GM18498 (cell line): ENCODE measurements at regions not wholly inside any gene's neighbourhood (a gene's known extent, or its start where the extent isn't known, plus 50 kb on each side); places are given as distances from the start of the nearest gene placed in this dataset.
"Not testable (repeated sequence)": the region's sequence is repeated elsewhere in the genome, so short reads cannot be mapped to it uniquely, and the experiment has no call there.

Experiments
- ATAC-seq: cut with Tn5 transposase; IDR thresholded peaks from one replicate; pipeline ENCODE4 v1.9.1; 2021; ENCODE audit warnings: mild to moderate bottlenecking, moderate library complexity; ENCODE audit not compliant: unreplicated experiment

DNA sequence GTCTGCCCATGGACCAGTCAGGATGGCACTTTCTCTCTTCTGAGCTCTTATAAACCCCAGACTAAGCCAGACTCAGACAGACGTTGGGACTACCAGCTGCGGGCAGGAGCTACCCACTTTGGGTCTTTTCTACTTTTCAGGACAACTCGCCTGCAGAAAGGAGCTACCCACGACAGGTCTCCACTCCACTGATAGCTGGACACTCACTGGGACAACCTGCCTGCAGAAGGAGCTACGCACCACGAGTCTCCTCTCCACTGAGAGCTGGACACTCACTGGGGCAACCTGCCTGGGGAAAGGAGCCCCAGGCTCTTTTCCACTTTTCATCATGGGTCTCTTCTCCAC lies 1440.2 kb upstream of the ACO1 start:
- ATAC-seq, result no peak

DNA sequence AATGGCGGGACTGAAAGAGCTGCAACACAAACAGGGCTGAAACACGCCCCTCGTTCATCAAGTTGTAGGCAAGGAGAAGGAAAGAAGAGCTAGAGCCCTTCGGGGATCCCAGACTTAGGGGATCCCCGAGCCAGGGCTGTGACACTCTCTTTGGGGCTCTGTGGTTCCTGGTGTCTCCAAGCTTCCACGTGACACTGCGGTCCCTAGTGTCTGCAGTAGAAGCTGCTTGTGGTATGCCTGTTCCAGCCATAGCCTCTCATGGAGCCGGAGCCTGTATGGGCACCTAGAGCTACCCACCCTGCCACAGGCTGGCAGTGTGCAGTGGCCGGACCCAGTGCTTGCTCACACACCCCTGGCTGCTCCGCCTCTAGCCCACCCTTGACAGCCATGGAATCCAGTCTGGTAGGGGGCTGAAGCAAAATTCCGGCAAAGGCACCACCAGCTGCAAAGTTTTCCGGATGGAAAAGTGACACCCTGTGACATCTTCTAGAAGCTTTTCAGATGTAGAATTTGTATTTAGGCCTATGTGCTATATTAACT lies 1439.6 kb upstream of the ACO1 start:
- ATAC-seq, result no peak

DNA sequence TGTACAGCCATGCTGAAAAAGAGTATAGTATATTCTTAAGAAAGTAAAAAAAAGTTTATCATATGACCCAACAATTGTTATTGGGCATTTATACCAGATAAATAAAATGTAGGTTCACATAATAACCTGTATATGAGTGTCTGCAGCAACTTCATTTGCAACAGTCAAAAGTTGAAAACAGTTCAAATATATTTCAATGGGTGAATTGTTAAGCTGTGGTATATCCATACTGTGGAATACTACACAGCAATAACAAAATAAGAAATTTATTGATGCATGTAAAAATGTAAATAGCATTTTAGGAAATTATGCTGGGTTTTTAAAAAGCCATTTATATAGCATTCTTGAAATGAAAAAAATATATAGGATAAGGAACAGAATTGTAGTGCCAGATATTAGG lies 1420.1 kb upstream of the ACO1 start:
- ATAC-seq, result no peak

DNA sequence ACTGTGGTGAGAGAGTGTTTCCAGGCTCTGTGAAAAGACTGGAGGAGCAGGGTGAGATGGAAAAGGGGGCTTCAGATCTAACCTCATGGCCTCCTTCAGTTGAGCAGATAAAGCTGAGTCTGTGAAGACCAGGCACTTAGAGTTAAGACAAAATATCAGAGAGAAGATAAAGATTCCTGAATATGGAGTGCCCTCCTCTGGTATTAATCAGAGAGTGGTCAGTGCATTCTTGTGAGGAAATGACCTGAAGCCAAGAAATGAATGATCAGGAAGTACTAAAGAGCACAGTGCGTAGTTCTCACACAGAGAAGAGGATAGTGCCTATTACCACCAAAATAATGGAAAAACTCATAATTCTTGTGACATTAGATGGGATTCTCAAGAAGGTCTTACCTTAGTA lies 1417.0 kb upstream of the ACO1 start:
- ATAC-seq, result no peak

DNA sequence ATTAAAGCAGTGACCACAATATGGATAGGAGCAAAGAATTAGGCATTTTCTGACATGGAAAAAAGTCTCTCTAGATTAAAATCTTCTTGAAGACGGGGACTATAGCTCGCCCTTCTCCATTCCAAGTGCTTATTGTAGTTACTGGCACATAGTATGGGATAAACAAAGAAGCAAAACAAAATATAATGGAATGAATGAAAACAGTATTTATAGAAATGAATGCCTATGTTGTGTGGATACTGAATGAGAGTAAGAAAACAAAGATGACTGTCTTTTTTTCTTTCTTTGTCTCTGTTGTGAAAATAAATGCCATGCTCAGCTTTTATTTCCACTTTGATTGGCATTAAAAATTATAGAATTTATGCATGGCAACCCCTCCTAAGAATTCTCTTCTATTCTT lies 1414.3 kb upstream of the ACO1 start:
- no peak for ATAC-seq

DNA sequence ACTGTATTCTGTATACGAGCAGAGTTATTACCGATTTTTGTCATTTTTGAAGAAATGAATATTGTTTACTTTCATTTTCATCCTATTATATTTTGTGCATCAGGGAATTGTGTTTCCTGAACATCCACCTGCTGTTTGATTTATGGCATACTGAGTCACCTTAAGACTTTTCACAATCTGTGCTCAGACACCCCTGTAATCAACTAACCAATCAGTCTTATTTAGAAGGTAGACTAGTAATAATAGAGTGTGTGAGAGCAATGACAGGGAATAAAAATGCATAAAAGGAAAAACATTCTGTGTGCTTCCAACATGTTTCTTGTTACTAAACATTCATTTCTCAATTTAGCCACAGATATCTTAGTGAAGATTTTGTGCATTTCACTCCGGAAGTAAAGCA lies 1413.6 kb upstream of the ACO1 start:
- no peak for ATAC-seq

DNA sequence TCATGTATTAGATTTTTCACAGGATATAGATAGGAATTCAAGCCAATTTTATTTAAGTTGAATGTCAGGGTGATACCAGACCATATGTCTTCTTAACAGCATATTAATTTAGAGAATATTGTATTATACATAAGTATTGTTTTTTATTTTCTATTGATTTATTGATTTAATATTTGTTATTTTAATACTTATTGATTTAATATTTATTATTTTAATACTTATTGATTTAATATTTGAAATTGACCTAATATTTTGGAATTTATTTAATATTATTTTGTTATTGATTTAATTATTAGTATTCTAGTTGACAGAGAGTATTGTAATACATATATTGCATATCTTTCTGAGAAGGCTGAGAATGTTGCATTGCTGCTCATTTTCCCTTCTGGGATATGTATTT lies 1411.8 kb upstream of the ACO1 start:
- no peak for ATAC-seq

DNA sequence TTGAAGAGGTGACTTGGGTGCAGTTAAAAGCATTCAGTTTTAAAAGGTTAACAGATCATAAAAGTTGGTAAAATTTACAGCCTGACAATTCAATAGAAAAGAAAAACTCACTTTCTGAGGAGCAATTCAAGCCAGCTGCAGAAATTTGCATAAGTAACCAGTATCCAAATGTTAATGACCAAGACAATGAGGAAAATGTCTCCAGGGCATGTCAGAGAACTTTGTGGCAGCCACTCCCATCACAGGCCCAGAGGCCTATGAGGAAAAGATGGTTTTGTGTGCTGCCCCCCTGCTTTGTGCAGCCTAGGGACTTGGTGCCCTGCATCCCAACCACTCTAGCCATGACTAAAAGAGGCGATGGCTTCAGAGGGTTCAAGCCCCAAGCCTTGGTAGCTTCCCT lies 1406.5 kb upstream of the ACO1 start:
- ATAC-seq, result no peak

DNA sequence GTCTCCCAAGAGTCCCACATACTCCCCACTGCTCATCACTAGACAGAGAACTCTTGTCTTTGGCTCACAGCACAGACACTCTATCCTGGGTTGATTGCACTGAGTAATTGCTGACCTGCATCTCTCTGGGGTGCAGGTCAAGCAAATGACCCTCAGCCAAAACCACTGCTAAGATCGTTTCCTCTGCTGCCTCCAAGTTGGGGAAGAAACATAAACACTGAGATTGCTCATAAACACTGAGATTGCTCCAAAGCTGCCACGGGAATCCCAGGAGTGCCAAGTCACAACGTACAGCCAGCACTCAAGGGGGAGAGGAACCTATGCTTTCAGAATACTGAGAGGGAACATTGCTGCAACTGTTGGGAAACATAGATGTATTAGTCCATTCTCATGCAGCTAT lies 1402.1 kb upstream of the ACO1 start:
- no peak for ATAC-seq

DNA sequence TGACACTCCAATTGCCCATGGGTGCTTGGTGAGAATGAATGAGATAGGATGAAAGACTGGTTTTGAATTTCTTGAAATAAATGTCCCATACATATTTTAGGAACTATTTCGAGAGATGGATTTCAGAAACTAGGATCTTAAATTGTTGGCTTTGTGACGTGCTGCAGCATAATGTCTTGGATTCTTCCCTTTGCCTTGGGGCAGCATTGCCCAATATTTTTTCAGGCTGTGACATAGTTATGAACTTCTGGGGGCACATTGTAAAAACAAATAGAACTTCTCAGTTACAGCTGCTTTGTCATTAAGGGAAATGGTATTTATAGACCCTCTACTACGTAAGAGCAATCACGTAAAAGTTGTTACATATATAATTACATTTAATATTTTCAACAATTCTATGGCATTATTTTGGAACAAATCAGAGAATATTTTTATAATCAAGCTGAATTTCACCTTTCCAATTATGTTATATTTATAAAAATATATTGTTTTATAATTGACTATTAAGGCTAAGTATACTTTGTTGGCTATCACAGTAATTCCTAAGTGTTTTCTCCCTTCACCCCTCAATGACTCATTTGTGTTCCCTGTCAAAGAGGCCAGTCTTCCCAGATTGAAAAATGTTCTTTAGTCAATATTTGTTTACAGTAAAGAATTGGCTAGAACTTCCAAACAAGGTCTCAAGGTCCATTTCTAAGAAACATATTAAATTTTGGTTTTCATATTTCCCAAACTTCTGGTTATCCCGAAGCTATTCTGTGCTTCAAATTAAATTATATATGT lies 1388.3 kb upstream of the ACO1 start:
- no peak for ATAC-seq

DNA sequence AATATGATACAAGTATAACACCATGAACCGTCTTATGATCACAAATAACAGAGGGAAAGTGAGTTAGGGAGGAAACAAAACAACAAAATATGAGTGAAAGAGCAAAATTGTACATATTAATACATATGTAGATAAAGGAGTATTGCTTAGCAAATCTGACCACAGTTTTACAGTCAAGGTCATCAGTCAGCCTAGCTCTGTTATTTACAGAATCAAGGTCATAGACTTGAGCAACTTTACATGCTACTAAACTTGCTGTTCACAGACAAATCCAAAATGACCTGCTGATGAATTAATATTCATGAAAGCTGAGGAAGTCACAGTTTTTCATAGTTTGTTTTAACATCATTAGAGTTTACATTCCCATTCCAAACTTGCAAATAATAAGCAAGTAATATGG lies 1387.7 kb upstream of the ACO1 start:
- no peak for ATAC-seq

DNA sequence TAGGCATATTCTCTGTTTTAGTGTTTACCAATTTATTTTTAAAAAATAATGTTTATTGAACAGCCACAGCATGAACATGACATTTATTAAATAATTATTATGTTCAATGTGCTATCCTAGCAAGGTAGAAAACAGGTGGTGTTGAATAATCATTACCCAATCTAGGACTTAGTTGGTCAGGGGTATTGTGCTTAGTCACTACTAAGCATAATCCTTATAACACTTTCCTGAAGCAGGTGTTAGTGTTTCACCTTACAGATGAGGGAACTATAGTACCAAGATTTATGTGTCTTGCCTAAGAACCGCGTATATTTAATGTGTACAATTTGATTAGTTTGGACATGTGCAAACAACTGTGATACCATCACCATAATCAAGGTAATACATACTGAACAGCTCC lies 1387.2 kb upstream of the ACO1 start:
- no peak for ATAC-seq

DNA sequence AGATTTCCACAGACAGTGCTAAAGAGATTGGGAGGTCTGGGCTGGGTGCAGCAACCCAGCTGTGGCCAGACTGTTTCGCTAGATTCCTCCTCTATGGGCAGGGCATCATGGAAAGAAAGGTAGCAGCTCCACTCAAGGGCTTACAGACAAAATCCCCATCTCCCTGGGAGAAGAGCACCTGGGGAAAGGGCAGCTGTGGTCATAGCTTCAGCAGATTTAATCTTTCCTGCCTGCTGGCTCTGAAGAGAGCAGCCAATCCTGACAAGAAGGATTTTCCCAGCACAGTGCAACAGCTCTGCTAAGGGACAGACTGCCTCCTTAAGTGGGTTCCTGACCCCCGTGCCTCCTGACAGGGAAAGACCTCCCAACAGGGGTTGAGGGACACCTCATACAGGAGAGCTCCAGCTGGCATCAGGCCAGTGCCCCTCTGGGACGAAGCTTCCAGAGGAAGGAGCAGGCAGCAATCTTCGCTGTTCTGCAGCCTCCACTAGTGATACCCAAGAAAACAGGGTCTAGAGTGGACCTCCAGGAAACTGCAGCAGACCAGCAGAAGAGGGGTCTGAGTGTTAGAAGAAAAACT lies 1379.3 kb upstream of the ACO1 start:
- ATAC-seq, result no peak

DNA sequence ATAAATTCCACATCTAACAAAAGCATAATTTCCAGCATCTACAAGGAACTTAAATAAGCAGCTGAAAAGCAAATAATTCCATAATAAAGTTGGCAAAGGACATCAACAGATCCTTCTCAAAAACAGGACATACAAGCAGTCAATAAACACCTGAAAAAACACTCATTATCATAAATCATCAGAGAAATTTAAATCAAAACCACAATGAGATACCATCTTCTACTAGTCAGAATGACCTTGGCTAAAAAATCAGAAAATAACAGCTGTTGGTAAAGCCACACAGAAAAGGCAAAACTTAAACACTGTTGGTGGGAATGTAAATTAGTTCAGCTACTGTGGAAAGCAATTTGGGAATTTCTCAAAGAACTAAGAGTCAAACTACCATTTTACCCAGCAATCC lies 1371.1 kb upstream of the ACO1 start:
- no peak for ATAC-seq

DNA sequence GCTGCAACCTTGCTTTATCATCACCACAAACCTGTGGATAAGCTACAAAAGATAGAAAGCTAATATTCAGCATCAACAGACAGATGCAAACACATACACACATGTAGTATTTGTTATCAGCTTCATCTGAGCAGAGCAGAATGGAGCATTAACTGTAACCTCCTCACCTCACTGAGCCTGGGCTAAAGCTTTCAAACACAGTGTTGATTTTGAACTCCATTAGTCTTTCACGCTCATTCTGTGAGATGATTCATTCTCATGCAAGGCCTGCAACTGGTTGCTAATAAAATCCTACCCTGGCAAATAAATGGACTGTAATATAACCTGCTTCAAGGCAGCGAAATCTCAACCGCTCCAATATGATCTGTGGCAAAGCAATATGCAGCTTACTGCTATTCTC lies 1360.6 kb upstream of the ACO1 start:
- no peak for ATAC-seq

DNA sequence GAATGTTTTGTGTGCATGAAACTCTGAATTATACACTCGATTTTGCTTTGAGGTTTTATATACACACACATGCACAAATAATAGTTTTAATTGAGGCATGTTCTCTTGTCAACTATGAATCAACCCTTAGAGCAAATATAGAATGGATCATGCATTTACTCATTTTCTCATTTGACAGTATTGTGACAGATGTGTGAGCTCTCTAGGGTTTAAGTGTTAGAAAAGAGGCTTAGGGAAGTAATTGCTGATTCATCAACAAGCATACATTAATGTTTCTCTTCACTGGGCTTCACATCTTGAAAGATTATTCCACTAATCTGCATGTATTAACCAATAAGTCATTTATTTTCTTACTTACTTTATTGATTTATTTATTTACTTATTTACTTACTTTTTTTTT lies 1356.8 kb upstream of the ACO1 start:
- ATAC-seq, result no peak

DNA sequence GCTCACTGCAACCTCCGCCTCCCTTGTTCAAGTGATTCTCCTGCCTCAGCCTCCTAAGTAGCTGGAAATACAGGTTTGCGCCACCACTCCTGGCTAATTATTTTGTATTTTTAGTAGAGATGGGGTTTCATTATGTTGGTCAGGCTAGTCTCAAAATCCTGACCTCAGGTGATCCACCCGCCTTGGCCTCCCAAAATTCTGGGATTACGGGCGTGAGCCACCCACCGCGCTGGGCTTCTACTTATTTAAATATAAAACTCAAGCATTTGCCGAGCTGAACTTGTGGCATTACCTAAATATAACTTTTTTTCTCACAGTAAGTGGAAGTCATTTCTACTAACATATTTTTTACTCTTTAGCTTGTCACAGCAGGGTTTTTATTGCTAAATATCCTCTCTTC lies 1356.3 kb upstream of the ACO1 start:
- ATAC-seq, result no peak

DNA sequence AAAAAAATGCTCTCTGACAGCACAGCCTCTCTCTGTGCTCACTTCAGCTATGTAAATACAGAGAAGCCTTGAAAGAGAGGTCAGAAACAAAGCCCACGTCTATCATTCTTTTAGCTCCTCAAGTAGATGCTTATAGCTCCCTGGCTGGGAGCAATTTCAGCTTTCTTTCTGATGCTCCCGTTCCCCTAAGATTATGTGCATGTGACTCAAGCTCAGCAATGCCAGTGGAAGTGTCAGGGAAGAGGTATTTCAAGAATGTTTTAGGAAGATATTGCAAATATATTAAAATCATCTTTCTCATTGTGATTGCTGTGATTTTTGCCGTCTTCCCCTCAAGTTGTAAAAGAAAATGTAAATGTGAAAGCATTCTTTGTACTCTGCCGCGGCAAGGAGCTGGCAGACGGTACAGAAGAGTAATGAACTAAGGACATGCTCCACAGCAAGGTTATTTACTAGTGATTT lies 1353.7 kb upstream of the ACO1 start:
- no peak for ATAC-seq

DNA sequence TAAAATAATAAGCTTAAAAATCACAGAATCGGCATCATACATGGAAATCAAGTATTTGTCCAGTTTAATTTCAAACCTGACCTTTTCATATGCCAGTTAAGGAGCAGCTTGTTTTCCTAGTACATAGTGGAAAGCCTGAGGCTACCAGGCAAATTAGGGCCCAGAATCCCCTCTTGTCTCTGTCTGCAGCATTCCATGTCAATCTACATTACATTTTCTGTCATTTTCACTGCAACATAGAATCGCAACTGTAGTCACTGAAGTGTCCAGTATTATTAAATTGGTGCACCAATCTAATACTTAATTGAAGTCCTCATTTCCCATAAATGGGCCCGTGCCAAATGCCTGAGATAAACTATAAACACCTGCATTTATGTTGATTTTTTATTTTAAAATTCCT lies 1352.2 kb upstream of the ACO1 start:
- no peak for ATAC-seq

DNA sequence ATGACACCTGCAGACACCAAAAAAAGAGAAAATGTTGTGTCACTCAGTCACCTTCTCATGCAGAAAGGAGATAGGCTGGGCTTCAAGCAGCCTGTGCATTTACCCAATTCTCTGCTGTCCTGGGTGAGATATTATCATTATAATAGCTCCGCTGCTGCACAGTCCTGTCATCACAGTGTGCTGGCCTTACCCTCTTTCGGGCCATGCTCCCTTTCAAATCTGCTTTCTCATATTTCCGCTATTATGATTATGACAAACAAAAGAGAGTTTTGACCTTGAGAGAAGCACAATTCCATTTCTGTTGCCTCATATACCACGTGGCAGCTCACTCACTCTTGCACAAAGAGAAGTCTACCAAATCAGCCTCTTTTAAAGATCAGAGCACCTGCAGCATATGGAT lies 1350.1 kb upstream of the ACO1 start:
- no peak for ATAC-seq

DNA sequence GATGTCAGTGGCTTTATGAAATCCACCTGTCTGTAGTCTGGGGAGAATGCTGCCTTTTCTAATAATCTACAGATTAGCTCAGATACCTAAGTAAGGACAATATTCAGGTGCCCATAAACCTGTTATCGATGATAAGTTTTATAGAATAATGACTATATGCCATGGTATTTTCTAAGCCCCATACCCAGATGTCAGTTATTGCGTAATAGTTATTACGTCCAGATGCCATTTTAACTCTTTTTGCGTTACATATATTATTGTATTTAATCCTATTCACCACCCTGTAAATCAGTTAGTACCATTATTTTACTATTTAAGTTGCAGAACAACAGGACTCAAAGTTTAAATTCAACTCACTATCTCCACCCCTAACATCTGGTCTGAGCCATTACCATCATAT lies 1343.9 kb upstream of the ACO1 start:
- ATAC-seq, result no peak

DNA sequence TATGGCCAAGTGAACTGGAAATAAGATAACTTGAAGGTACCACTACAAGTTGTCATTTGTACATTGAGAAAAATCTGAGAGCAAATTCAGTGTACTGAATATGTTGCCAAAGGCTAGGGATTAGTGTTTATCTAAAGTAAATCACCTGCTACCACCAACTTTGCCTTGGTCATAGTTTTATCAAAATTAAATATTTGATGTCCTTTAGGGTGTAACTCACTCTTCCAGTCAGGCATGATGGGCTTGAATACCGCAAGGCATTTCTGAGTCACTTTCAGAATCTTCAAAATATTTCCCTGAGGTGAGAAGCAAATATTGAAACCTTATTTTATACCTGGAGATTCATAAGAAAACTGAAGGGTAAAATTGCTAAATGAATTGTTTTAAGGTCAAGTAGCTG lies 1338.6 kb upstream of the ACO1 start:
- no peak for ATAC-seq

DNA sequence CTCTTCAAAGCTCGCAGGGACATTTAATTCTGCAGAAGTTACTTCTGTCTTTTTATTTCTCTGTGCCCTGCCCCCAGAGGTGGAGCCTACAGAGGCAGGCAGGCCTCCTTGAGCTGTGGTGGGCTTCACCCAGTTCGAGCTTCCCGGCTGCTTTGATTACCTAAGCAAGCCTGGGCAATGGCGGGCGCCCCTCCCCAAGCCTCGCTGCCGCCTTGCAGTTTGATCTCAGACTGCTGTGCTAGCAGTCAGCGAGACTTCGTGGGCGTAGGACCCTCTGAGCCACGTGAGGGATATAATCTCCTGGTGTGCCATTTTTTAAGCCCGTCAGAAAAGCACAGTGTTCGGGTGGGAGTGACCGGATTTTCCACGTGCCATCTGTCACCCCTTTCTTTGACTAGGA lies 1322.9 kb upstream of the ACO1 start:
- ATAC-seq, result not testable (repeated sequence)
